Tibial artery (tissue), 4 donors: ENCODE measurements at regions not wholly inside any gene's neighbourhood (a gene's known extent, or its start where the extent isn't known, plus 50 kb on each side); places are given as distances from the start of the nearest gene placed in this dataset.
"Not testable (repeated sequence)": the region's sequence is repeated elsewhere in the genome, so short reads cannot be mapped to it uniquely, and the experiment has no call there.

Experiments used
- DNase-seq, 2 donors: peaks; one replicate each; pipeline ENCODE4 v3.0.0-alpha.2; 2019
- H3K27ac ChIP-seq, 2 donors: fragments of 200-600 bp; sonication (generic) in 1 of 2; 1 replicate in 1 of 2; 2 replicates in 1 of 2; pipeline ENCODE4 v1.5.1; 2018 to 2019; ENCODE audit warnings: mild to moderate bottlenecking in 1 of 2
- H3K27me3 ChIP-seq, 2 donors: fragments of 200-600 bp; sonication (generic) in 1 of 2; one replicate each; pipeline versions ENCODE4 v1.5.1 to v1.6.0; 2016 to 2019
- H3K36me3 ChIP-seq, 3 donors: fragments of 200-600 bp; sonication (generic) in 2 of 3; one replicate each; pipeline ENCODE4 v1.5.1; 2016 to 2019; ENCODE audit warnings: mild to moderate bottlenecking in 2 of 3
- H3K4me1 ChIP-seq, 4 donors: fragments of 200-600 bp; sonication (generic) in 2 of 4; 1 replicate in 3 of 4; 2 replicates in 1 of 4; pipeline ENCODE4 v1.5.1; 2016 to 2019
- H3K4me3 ChIP-seq, 2 donors: fragments of 200-600 bp; sonication (generic) in 1 of 2; 1 replicate in 1 of 2; 2 replicates in 1 of 2; pipeline ENCODE4 v1.5.1; 2018 to 2019; ENCODE audit warnings: mild to moderate bottlenecking in 2 of 2
- H3K9me3 ChIP-seq, 3 donors: fragments of 200-600 bp; sonication (generic) in 1 of 3; one replicate each; pipeline ENCODE4 v1.5.1; 2016 to 2019
- intact Hi-C: fragments of 100-400 bp; cut with DNase I; formaldehyde crosslinking; loops from one replicate; pipeline ENCODE4 v1.15.0; 2023; ENCODE audit warnings: low total_unique reads
- TF ChIP-seq, protein P1 (sequence below), 2 experiments: fragments of 200-600 bp in 1 of 2; fragments of 450-650 bp in 1 of 2; IDR thresholded peaks; one replicate each; pipeline ENCODE4 v1.5.1; 2017 to 2019; ENCODE audit warnings: antibody characterized with exemption in 2 of 2, mild to moderate bottlenecking in 1 of 2, moderate library complexity in 1 of 2

DNA sequence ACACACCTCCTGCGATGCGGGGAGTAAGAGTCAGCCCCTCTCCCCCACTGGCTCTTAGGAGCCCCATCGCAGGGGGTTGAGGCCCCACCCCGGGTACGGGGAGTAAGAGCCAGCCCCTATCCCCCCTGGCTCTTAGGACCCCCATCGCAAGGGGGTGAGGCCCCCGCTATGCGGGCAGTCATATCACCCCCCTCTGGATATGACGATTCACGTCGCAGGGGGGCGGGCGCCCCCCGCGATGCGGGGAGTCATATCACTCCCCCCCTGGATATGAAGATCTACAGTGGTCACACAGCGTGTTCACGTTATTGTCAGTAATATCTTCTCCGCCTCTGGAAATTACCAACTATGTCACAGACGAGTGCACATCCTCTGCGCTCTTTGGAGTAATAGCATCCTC, 61.1 kb downstream of the DEFB131A start:
- H3K27ac ChIP-seq, intact Hi-C loops: not testable (repeated sequence)

DNA sequence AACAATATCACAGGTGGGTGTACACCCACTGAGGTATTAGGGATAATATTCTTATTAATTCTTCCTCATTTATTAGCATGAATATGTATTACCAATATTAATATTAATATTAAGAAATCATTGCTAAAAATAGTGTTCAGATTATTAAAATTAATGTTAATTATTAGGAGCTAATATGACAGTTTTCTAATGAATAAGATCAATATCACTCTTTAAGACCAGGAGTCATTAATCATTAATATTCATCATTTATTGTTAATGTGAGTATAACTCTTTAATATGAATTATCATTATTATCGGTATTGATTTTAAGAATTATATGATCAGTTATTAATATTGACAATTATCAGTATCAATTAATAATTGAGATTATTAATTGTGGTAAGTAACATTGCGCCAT, 62.5 kb downstream of the DEFB131A start:
- H3K9me3 ChIP-seq, DNase-seq, intact Hi-C loops, H3K27me3 ChIP-seq, H3K4me3 ChIP-seq, H3K36me3 ChIP-seq, H3K27ac ChIP-seq, H3K4me1 ChIP-seq: not testable (repeated sequence)

More for the DNA sequence above, 61.1 kb downstream of the DEFB131A start:
- DNase-seq, H3K4me3 ChIP-seq, H3K4me1 ChIP-seq, H3K27me3 ChIP-seq, H3K36me3 ChIP-seq, H3K9me3 ChIP-seq: not testable (repeated sequence)

DNA sequence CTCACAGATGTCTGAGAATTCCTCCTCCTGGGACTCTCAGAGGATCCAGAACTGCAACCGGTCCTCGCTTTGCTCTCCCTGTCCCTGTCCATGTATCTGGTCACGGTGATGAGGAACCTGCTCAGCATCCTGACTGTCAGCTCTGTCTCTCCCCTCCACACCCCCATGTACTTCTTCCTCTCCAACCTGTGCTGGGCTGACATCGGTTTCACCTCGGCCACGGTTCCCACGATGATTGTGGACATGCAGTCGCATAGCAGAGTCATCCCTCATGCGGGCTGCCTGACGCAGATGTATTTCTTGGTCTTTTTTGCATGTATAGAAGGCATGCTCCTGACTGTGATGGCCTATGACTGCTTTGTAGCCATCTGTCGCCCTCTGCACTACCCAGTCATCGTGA, 68.7 kb downstream of the DEFB131A start:
- intact Hi-C loops, H3K36me3 ChIP-seq, H3K9me3 ChIP-seq, DNase-seq, H3K4me3 ChIP-seq, H3K4me1 ChIP-seq, H3K27me3 ChIP-seq, H3K27ac ChIP-seq: not testable (repeated sequence)

DNA sequence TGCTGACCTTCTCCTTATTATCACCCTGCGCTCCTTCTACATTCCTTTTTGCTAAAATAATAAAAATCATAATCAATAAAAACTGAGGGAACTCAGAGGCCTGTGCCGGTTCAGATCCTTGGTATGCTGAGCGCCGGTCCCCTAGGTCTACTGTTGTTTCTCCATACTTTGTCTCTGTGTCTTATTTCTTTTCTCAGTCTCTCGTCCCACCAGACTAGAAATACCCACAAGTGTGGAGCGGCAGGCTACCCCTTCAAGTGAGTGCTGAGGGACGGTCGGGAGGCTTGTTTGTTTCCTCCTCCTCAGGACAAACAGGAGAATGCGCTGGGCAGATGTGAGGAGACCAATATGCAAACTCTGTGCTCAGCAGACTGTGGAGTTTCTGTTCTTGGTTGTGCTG, 75.4 kb downstream of the DEFB131A start:
- H3K27ac ChIP-seq, H3K4me1 ChIP-seq, DNase-seq, H3K27me3 ChIP-seq, intact Hi-C loops, H3K36me3 ChIP-seq, H3K4me3 ChIP-seq, H3K9me3 ChIP-seq: not testable (repeated sequence)

DNA sequence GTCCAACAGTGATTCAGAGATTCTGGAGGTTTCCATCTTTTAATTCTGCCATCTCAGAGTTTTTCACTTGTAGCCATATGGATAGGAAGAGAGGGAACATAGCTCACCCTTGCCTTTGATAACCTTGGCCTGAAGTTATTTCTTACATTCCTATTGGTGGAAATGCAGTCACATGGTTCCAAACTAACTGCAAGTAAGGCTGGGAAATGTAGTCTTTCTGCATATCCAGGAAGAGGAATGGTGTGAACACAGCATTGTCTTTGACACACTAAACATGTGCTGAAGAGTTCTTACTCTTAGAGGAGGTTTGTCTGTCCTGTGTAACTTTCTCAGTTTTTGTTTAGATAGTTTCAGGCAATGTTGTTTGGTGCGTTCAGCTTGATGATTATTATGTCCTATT, 78.7 kb downstream of the DEFB131A start:
- H3K27ac ChIP-seq, DNase-seq, intact Hi-C loops, H3K27me3 ChIP-seq, H3K4me1 ChIP-seq, H3K9me3 ChIP-seq, H3K36me3 ChIP-seq, H3K4me3 ChIP-seq: not testable (repeated sequence)

DNA sequence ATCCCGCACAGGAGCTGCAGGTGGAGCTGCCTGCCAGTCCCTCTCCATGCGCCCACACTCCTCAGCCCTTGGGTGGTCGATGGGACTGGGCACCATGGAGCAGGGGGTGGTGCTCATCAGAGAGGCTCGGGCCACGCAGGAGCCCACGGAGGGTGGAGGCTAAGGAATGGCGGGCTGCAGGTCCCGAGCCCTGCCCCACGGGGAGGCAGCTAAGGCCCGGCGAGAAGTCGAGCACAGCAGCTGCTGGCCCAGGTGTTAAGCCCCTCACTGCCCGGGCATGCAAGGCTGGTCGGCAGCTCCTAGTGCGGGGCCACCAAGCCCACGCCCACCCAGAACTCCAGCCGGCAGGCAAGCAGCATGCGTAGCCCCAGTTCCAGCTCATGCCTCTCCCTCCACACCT, 80.2 kb downstream of the DEFB131A start:
- H3K27ac ChIP-seq, H3K4me1 ChIP-seq, H3K27me3 ChIP-seq, DNase-seq, H3K4me3 ChIP-seq, H3K9me3 ChIP-seq, intact Hi-C loops, H3K36me3 ChIP-seq: not testable (repeated sequence)

DNA sequence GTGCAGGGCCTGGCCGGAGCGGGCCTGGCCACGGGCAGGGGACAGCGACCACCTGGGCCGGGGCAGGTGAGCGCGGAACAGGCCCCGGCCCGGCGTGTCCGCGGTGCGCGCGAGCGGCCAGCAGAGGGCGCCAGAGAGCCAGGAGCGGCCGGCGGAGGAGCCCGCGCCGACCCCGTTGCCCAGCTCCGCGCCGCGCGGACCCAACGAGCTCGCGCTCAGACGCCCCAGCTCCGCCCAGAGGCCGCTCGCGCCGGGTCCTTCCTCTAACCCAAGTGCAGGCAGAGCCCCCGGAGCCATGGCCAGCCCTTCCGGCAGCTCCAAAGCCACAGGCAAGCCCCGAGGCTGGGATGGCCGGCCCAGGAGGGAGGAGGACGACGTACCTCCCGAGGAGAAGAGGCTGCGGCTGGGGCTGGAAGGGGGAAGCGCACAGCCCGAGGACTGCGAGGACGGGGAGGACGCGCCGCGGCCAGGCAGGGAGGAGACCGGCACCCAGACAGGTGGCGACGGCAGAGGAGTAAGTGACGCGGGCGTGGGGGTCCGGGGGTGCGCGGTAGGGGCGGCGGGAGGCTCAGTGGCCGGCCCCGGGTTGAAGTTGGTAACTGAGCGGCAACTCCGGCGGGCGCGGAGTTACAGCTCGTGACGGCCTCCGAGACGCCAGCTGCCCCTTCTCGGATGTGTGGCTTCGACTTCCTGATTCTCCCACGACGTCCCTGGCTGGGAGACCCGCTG, 88.1 kb downstream of the DEFB131A start:
- intact Hi-C loops, H3K27ac ChIP-seq: not testable (repeated sequence)
- H3K4me3 ChIP-seq, result peak overlapping the region; percentile 51 to 60

DNA sequence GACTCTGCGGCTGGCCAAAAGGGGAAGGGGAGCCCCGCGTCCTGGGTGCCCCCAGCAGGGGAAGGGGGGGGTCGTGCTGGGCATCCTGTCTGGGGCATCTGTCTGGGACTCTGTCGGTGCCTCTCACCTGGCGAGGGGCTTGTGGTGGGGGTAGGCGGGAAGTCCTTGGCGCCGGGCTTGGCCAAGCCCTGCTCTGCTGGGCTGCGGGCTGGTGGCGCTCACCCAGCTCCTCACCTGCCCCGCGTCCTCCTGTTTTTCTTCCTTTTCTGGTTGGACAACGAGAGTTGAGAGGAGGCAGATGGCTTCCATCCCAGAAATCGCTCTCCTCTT, 88.6 kb downstream of the DEFB131A start:
- Histone ChIP-seq H3K27me3 (peaks cover 0 to 28% of the 10 kb centered on the region in 2 donors), H3K4me3 (peak overlapping the region; percentile 51 to 60), H3K4me1 (peaks cover 0 to 12% (median 7%) of the 10 kb centered on the region in 4 donors)
- H3K27ac ChIP-seq, DNase-seq, intact Hi-C loops, H3K36me3 ChIP-seq, H3K9me3 ChIP-seq: not testable (repeated sequence)

More for the DNA sequence above, 88.1 kb downstream of the DEFB131A start:
- peaks cover 0 to 30% of the 10 kb centered on the region in 2 donors for H3K27me3 ChIP-seq
- TF ChIP-seq, protein P1, sequence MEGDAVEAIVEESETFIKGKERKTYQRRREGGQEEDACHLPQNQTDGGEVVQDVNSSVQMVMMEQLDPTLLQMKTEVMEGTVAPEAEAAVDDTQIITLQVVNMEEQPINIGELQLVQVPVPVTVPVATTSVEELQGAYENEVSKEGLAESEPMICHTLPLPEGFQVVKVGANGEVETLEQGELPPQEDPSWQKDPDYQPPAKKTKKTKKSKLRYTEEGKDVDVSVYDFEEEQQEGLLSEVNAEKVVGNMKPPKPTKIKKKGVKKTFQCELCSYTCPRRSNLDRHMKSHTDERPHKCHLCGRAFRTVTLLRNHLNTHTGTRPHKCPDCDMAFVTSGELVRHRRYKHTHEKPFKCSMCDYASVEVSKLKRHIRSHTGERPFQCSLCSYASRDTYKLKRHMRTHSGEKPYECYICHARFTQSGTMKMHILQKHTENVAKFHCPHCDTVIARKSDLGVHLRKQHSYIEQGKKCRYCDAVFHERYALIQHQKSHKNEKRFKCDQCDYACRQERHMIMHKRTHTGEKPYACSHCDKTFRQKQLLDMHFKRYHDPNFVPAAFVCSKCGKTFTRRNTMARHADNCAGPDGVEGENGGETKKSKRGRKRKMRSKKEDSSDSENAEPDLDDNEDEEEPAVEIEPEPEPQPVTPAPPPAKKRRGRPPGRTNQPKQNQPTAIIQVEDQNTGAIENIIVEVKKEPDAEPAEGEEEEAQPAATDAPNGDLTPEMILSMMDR (IDR thresholded peaks at IDR 0.05), result peak; percentile 85 to 86
- H3K36me3 ChIP-seq, H3K9me3 ChIP-seq: not testable (repeated sequence)
- DNase-seq, result peak; percentile 61 to 79
- H3K4me1 ChIP-seq, result peaks cover 0 to 12% (median 7%) of the 10 kb centered on the region in 4 donors

DNA sequence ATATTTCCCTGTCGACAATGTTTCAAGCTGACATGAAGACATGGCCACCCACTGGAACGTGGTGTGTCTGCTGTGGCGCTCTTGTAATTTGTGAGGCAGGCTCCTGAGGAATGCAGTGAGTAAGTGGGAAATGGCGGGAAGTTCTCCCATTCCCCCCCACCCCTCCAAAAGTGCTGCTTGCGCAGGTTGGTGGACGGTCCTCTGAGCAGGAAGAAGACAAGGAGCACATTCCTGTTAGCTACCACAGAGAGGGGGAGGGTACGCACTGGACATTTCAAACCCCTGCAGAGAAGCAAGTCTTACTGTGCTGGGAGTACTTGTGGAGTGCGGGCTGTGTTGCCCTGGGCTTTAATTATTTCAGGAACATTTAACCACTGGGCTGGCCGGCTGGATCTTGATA, 92.9 kb downstream of the DEFB131A start:
- intact Hi-C loops, H3K27me3 ChIP-seq, H3K9me3 ChIP-seq, H3K27ac ChIP-seq, H3K4me3 ChIP-seq, DNase-seq, H3K36me3 ChIP-seq, H3K4me1 ChIP-seq: not testable (repeated sequence)

DNA sequence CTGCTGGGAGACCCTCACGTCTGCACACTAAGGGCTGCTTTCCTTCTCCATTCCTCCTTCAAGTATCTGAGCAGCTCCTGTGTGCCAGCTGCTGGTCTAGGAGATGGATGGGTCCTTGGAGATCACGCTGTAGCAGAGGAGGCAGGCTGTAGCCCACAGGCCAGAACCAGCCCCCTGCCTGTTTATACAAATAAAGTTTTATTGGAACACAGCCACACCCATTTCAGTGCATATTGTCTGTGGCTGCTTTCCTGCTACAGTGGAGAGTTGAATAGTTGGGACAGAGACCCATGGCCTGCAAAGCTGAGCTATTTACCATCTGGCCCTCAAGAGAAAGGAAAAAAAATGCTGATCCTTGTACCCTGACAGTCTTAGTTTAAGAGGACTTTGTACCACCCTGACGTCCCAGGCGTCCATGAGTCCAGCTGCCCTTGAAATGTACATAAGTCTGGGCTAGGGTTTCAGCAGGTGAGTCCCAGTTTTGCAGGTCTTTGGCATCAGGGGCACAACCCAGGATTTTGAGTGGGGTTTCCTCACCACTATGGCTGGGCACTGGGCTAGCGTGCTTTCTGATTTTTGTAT, 95.8 kb downstream of the DEFB131A start:
- intact Hi-C loops, result not testable (repeated sequence)

DNA sequence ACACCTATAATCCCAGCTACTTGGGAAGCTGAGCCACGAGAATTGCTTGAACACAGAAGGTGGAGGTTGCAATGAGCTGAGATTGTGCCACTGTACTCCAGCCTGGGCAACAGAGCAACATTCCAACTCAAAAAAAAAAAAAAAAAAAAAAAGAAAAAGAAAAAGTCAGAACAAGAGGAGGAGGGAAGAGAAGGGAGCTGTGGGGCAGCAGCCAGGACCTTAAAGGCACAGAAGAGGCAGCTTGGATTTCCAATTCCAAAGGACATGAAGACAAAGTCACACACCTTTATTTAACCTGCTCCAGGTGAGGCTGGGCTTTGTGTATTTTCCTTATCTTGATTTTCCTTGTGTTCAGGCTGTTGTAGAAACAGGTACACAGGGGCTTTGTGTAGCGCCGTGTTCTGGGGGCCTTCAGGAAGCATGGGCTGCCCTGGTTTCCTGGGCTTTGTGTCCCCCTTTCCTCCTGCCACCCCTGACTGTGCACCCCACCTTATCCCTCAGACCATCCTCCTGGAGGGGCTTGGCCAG, 97.2 kb downstream of the DEFB131A start:
- H3K4me1 ChIP-seq, DNase-seq, H3K27ac ChIP-seq, intact Hi-C loops, H3K9me3 ChIP-seq, H3K4me3 ChIP-seq, H3K36me3 ChIP-seq, H3K27me3 ChIP-seq: not testable (repeated sequence)

More for the DNA sequence above, 95.8 kb downstream of the DEFB131A start:
- not testable (repeated sequence) for H3K9me3 ChIP-seq, H3K4me3 ChIP-seq, H3K4me1 ChIP-seq, H3K27ac ChIP-seq, H3K36me3 ChIP-seq, DNase-seq, H3K27me3 ChIP-seq

DNA sequence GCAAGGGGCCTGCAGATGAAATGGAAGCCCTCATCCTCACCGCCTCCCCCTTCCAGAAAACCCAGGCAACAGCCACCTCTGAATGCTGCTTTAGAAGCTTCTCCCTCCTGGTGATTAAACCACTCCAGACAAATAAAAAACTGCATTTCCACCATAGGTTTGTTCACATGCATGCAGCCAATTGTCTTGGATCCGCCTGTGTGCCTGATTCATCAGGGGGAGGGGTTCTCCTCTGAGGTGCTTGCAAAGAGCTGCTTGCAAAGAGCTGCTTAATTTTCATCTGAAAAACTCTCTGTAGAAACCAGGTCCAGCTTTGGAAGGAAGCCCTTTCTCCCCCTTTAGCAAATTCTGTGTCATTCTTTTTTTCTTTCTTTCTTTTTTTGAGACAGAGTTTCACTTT, 100.6 kb downstream of the DEFB131A start:
- H3K27me3 ChIP-seq, H3K36me3 ChIP-seq, DNase-seq, H3K27ac ChIP-seq, H3K9me3 ChIP-seq, H3K4me3 ChIP-seq, intact Hi-C loops, H3K4me1 ChIP-seq: not testable (repeated sequence)

DNA sequence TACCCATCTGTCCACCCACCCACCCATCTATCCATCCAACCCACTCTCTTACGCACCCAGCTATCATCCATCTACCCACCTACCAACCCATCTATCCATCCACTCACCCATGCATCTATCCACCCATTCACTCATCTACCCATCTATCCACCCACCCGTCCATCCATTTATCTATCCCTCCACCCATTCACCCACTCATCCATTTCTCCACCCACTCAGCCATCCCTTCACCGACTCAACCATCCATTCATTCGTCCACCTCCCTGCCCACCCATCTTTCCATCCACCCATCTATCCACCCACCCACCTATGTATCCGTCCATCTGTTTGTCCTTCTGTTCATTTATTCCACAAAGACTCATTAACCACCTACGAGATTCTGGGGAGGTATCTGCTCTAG, 103.3 kb downstream of the DEFB131A start:
- H3K36me3 ChIP-seq, H3K4me3 ChIP-seq, DNase-seq, H3K9me3 ChIP-seq, intact Hi-C loops, H3K4me1 ChIP-seq, H3K27ac ChIP-seq, H3K27me3 ChIP-seq: not testable (repeated sequence)
